SK-N-SH (cell line): ENCODE measurements at regions not wholly inside any gene's neighbourhood (a gene's known extent, or its start where the extent isn't known, plus 50 kb on each side); places are given as distances from the start of the nearest gene placed in this dataset.

Source experiments
- CTCF ChIP-seq: fragments of 200-600 bp; sonication (generic); IDR thresholded peaks from 2 replicates; pipeline ENCODE4 v1.6.1; 2017; ENCODE audit warnings: antibody characterized with exemption, mild to moderate bottlenecking, moderate library complexity
- EZH2phosphoT487 ChIP-seq: fragments of 200-600 bp; sonication (generic); IDR thresholded peaks from 2 replicates; pipeline ENCODE4 v1.6.1; 2017; ENCODE audit warnings: low read depth, mixed run types, mild to moderate bottlenecking, antibody characterized with exemption, moderate library complexity, borderline replicate concordance
- FOXJ3 ChIP-seq: sonication (generic); formaldehyde crosslinking; IDR thresholded peaks from 2 replicates; pipeline ENCODE4 v1.5.1; 2020; ENCODE audit warnings: mild to moderate bottlenecking, missing genetic modification reagents
- FOXM1 ChIP-seq: IDR thresholded peaks from 2 replicates; pipeline ENCODE4 v1.4.0; 2012; ENCODE audit warnings: low read depth, mild to moderate bottlenecking
- GATA2 ChIP-seq: sonication (generic); formaldehyde crosslinking; IDR thresholded peaks from 2 replicates; pipeline ENCODE4 v1.5.0; 2020; ENCODE audit warnings: mild to moderate bottlenecking, missing genetic modification reagents
- MXI1 ChIP-seq: IDR thresholded peaks from 2 replicates; pipeline ENCODE4 v1.6.1; 2012; ENCODE audit warnings: mild to moderate bottlenecking, low read depth, low read length, improper control_type of control experiment
- TAF1 ChIP-seq: IDR thresholded peaks from 2 replicates; pipeline ENCODE4 v1.6.1; 2012; ENCODE audit warnings: low read depth, mild to moderate bottlenecking, low read length, moderate library complexity, borderline replicate concordance

- no peak for TF ChIP-seq CTCF
- TF ChIP-seq EZH2phosphoT487: no peak
- TF ChIP-seq FOXJ3 (CRISPR knock-in tag): no peak
- no peak for TF ChIP-seq TAF1
- no peak for TF ChIP-seq MXI1
- no peak for TF ChIP-seq GATA2
- TF ChIP-seq FOXM1: no peak
These were observed 56.8 kb upstream of the KCNMB2 start for GRCh38 chr3:178479446-178479845.
